ENCODE measurements at regions not wholly inside any gene's neighbourhood (a gene's known extent, or its start where the extent isn't known, plus 50 kb on each side); places are given as distances from the start of the nearest gene placed in this dataset.

GRCh38 chr10:125547010-125547650 is 135.8 kb downstream of the TEX36 start:
- Histone ChIP-seq H3K27me3 (ENCODE audit: control insufficient read depth in 1 of 2, insufficient read depth in 2 of 2, low read length in 2 of 2) (peaks cover 0 to 14% of the 10 kb centered on the region in 2 donors), H3K4me3 (ENCODE audit: low read depth in 1 of 2, low read length in 2 of 2) (no peak overlapping the region)

GRCh38 chr10:125543796-125544195 is 139.2 kb downstream of the TEX36 start:
- Histone ChIP-seq H3K4me1 (ENCODE audit: control insufficient read depth in 1 of 2, insufficient read depth in 2 of 2, low read length in 2 of 2) (peaks cover 0 to 2% of the 10 kb centered on the region in 2 donors), H3K9me3 (ENCODE audit: control insufficient read depth in 1 of 2, low read length in 2 of 2) (no peaks in the 10 kb centered on the region), H3K36me3 (ENCODE audit: control insufficient read depth in 1 of 2, insufficient read depth in 2 of 2, low read length in 2 of 2) (no peaks in the 10 kb centered on the region), H3K27ac (ENCODE audit: low read depth, low read length) (no peak overlapping the region), H3K4me3 (ENCODE audit: low read depth in 1 of 2, low read length in 2 of 2) (no peak overlapping the region), H3K27me3 (ENCODE audit: control insufficient read depth in 1 of 2, insufficient read depth in 2 of 2, low read length in 2 of 2) (peaks cover 3 to 4% of the 10 kb centered on the region in 2 donors), H3K9ac (ENCODE audit: low read depth in 1 of 2, low read length in 2 of 2) (no peak overlapping the region)

More at GRCh38 chr10:125547010-125547650, 135.8 kb downstream of the TEX36 start:
- no peaks in the 10 kb centered on the region for H3K36me3 ChIP-seq (ENCODE audit: control insufficient read depth in 1 of 2, insufficient read depth in 2 of 2, low read length in 2 of 2)
- H3K9me3 ChIP-seq (ENCODE audit: control insufficient read depth in 1 of 2, low read length in 2 of 2) = no peaks in the 10 kb centered on the region
- no peak overlapping the region for H3K27ac ChIP-seq (ENCODE audit: low read depth, low read length)
- no peaks in the 10 kb centered on the region for H3K4me1 ChIP-seq (ENCODE audit: control insufficient read depth in 1 of 2, insufficient read depth in 2 of 2, low read length in 2 of 2)
- no peak overlapping the region for H3K9ac ChIP-seq (ENCODE audit: low read depth in 1 of 2, low read length in 2 of 2)

GRCh38 chr10:125538947-125539731 is 143.8 kb downstream of the TEX36 start:
- Histone ChIP-seq H3K9ac (ENCODE audit: low read depth in 1 of 2, low read length in 2 of 2) (no peak overlapping the region), H3K4me1 (ENCODE audit: control insufficient read depth in 1 of 2, insufficient read depth in 2 of 2, low read length in 2 of 2) (peaks cover 0 to 4% of the 10 kb centered on the region in 2 donors), H3K9me3 (ENCODE audit: control insufficient read depth in 1 of 2, low read length in 2 of 2) (no peaks in the 10 kb centered on the region), H3K27ac (ENCODE audit: low read depth, low read length) (no peak overlapping the region), H3K4me3 (ENCODE audit: low read depth in 1 of 2, low read length in 2 of 2) (no peak overlapping the region), H3K36me3 (ENCODE audit: control insufficient read depth in 1 of 2, insufficient read depth in 2 of 2, low read length in 2 of 2) (no peaks in the 10 kb centered on the region), H3K27me3 (ENCODE audit: control insufficient read depth in 1 of 2, insufficient read depth in 2 of 2, low read length in 2 of 2) (peaks cover 0 to 3% of the 10 kb centered on the region in 2 donors)

- Histone ChIP-seq H3K9me3 (ENCODE audit: control insufficient read depth in 1 of 2, low read length in 2 of 2) (no peaks in the 10 kb centered on the region), H3K9ac (ENCODE audit: low read depth in 1 of 2, low read length in 2 of 2) (no peak overlapping the region), H3K4me3 (ENCODE audit: low read depth in 1 of 2, low read length in 2 of 2) (no peak overlapping the region), H3K27me3 (ENCODE audit: control insufficient read depth in 1 of 2, insufficient read depth in 2 of 2, low read length in 2 of 2) (peaks cover 0 to 3% of the 10 kb centered on the region in 2 donors), H3K36me3 (ENCODE audit: control insufficient read depth in 1 of 2, insufficient read depth in 2 of 2, low read length in 2 of 2) (no peaks in the 10 kb centered on the region), H3K27ac (ENCODE audit: low read depth, low read length) (no peak overlapping the region), H3K4me1 (ENCODE audit: control insufficient read depth in 1 of 2, insufficient read depth in 2 of 2, low read length in 2 of 2) (peaks cover 0 to 4% of the 10 kb centered on the region in 2 donors)
These were observed 146.7 kb downstream of the TEX36 start for GRCh38 chr10:125536236-125536635.

GRCh38 chr10:125535559-125535958 is 147.4 kb downstream of the TEX36 start:
- Histone ChIP-seq H3K4me1 (ENCODE audit: control insufficient read depth in 1 of 2, insufficient read depth in 2 of 2, low read length in 2 of 2) (peaks cover 0 to 4% of the 10 kb centered on the region in 2 donors), H3K9me3 (ENCODE audit: control insufficient read depth in 1 of 2, low read length in 2 of 2) (no peaks in the 10 kb centered on the region), H3K9ac (ENCODE audit: low read depth in 1 of 2, low read length in 2 of 2) (no peak overlapping the region), H3K27ac (ENCODE audit: low read depth, low read length) (no peak overlapping the region), H3K36me3 (ENCODE audit: control insufficient read depth in 1 of 2, insufficient read depth in 2 of 2, low read length in 2 of 2) (no peaks in the 10 kb centered on the region), H3K4me3 (ENCODE audit: low read depth in 1 of 2, low read length in 2 of 2) (no peak overlapping the region), H3K27me3 (ENCODE audit: control insufficient read depth in 1 of 2, insufficient read depth in 2 of 2, low read length in 2 of 2) (peaks cover 0 to 3% of the 10 kb centered on the region in 2 donors)

- Histone ChIP-seq H3K9ac (ENCODE audit: low read depth in 1 of 2, low read length in 2 of 2) (no peak overlapping the region), H3K4me1 (ENCODE audit: control insufficient read depth in 1 of 2, insufficient read depth in 2 of 2, low read length in 2 of 2) (peaks cover 0 to 4% of the 10 kb centered on the region in 2 donors), H3K36me3 (ENCODE audit: control insufficient read depth in 1 of 2, insufficient read depth in 2 of 2, low read length in 2 of 2) (no peaks in the 10 kb centered on the region), H3K9me3 (ENCODE audit: control insufficient read depth in 1 of 2, low read length in 2 of 2) (no peaks in the 10 kb centered on the region), H3K27me3 (ENCODE audit: control insufficient read depth in 1 of 2, insufficient read depth in 2 of 2, low read length in 2 of 2) (peaks cover 0 to 3% of the 10 kb centered on the region in 2 donors), H3K4me3 (ENCODE audit: low read depth in 1 of 2, low read length in 2 of 2) (no peak overlapping the region), H3K27ac (ENCODE audit: low read depth, low read length) (no peak overlapping the region)
These were observed 148.4 kb downstream of the TEX36 start for GRCh38 chr10:125534515-125534914.

GRCh38 chr10:125533866-125534265 is 149.1 kb downstream of the TEX36 start:
- H3K36me3 ChIP-seq (ENCODE audit: control insufficient read depth in 1 of 2, insufficient read depth in 2 of 2, low read length in 2 of 2) = no peaks in the 10 kb centered on the region
- H3K4me3 ChIP-seq (ENCODE audit: low read depth in 1 of 2, low read length in 2 of 2) = no peak overlapping the region
- no peaks in the 10 kb centered on the region for H3K27me3 ChIP-seq (ENCODE audit: control insufficient read depth in 1 of 2, insufficient read depth in 2 of 2, low read length in 2 of 2)
- no peak overlapping the region for H3K27ac ChIP-seq (ENCODE audit: low read depth, low read length)
- H3K9ac ChIP-seq (ENCODE audit: low read depth in 1 of 2, low read length in 2 of 2) = no peak overlapping the region
- no peaks in the 10 kb centered on the region for H3K9me3 ChIP-seq (ENCODE audit: control insufficient read depth in 1 of 2, low read length in 2 of 2)
- peaks cover 0 to 3% of the 10 kb centered on the region in 2 donors for H3K4me1 ChIP-seq (ENCODE audit: control insufficient read depth in 1 of 2, insufficient read depth in 2 of 2, low read length in 2 of 2)

GRCh38 chr10:125531465-125531864 is 151.5 kb downstream of the TEX36 start:
- Histone ChIP-seq H3K27ac (ENCODE audit: low read depth, low read length) (no peak overlapping the region), H3K27me3 (ENCODE audit: control insufficient read depth in 1 of 2, insufficient read depth in 2 of 2, low read length in 2 of 2) (no peaks in the 10 kb centered on the region), H3K9me3 (ENCODE audit: control insufficient read depth in 1 of 2, low read length in 2 of 2) (no peaks in the 10 kb centered on the region), H3K36me3 (ENCODE audit: control insufficient read depth in 1 of 2, insufficient read depth in 2 of 2, low read length in 2 of 2) (no peaks in the 10 kb centered on the region), H3K9ac (ENCODE audit: low read depth in 1 of 2, low read length in 2 of 2) (no peak overlapping the region), H3K4me1 (ENCODE audit: control insufficient read depth in 1 of 2, insufficient read depth in 2 of 2, low read length in 2 of 2) (no peaks in the 10 kb centered on the region), H3K4me3 (ENCODE audit: low read depth in 1 of 2, low read length in 2 of 2) (no peak overlapping the region)

GRCh38 chr10:125523347-125523746 is 159.6 kb downstream of the TEX36 start:
- Histone ChIP-seq H3K27me3 (ENCODE audit: control insufficient read depth in 1 of 2, insufficient read depth in 2 of 2, low read length in 2 of 2) (no peaks in the 10 kb centered on the region), H3K4me3 (ENCODE audit: low read depth in 1 of 2, low read length in 2 of 2) (no peak overlapping the region), H3K9me3 (ENCODE audit: control insufficient read depth in 1 of 2, low read length in 2 of 2) (no peaks in the 10 kb centered on the region), H3K4me1 (ENCODE audit: control insufficient read depth in 1 of 2, insufficient read depth in 2 of 2, low read length in 2 of 2) (no peaks in the 10 kb centered on the region), H3K27ac (ENCODE audit: low read depth, low read length) (no peak overlapping the region), H3K36me3 (ENCODE audit: control insufficient read depth in 1 of 2, insufficient read depth in 2 of 2, low read length in 2 of 2) (no peaks in the 10 kb centered on the region), H3K9ac (ENCODE audit: low read depth in 1 of 2, low read length in 2 of 2) (no peak overlapping the region)
